Omental fat pad (tissue), 3 donors: ENCODE measurements at regions not wholly inside any gene's neighbourhood (a gene's known extent, or its start where the extent isn't known, plus 50 kb on each side); places are given as distances from the start of the nearest gene placed in this dataset.

Experiments
- ATAC-seq: fragments of 150-250 bp; one replicate; pipeline ENCODE4 v1.9.1; 2016; ENCODE audit warnings: mild to moderate bottlenecking, moderate library complexity; ENCODE audit not compliant: low FRiP score
- DNase-seq: peaks from one replicate; pipeline ENCODE4 v3.0.0-alpha.2; 2019; ENCODE audit warnings: low spot score
- CTCF ChIP-seq, 3 donors: fragments of 450-650 bp; IDR thresholded peaks; one replicate each; pipeline ENCODE4 v1.5.1; 2016 to 2017; ENCODE audit warnings: antibody characterized with exemption in 3 of 3, mild to moderate bottlenecking in 3 of 3, moderate library complexity in 2 of 3

- no peak for DNase-seq
- no peak for TF ChIP-seq CTCF (IDR thresholded peaks at IDR 0.05)
- ATAC-seq = no peak
These were observed 479.3 kb upstream of the KLF6 start for GRCh38 chr10:4264209-4264865.

- ATAC-seq (no peak), DNase-seq (no peak)
- no peak for TF ChIP-seq CTCF (IDR thresholded peaks at IDR 0.05)
These were observed 478.6 kb upstream of the KLF6 start for GRCh38 chr10:4263601-4263921.

- no peak for ATAC-seq
- TF ChIP-seq CTCF (IDR thresholded peaks at IDR 0.05) = no peak
- DNase-seq = no peak
These were observed 478.0 kb upstream of the KLF6 start for GRCh38 chr10:4262870-4263600.

- no peak for TF ChIP-seq CTCF (IDR thresholded peaks at IDR 0.05)
- ATAC-seq = no peak
- DNase-seq = no peak
These were observed 477.4 kb upstream of the KLF6 start for GRCh38 chr10:4262449-4262848.

GRCh38 chr10:4260483-4261124 lies 475.6 kb upstream of the KLF6 start:
- ATAC-seq = peak; percentile 74
- no peak for TF ChIP-seq CTCF (IDR thresholded peaks at IDR 0.05)
- DNase-seq = no peak

GRCh38 chr10:4257939-4258465 lies 473.0 kb upstream of the KLF6 start:
- no peak for TF ChIP-seq CTCF (IDR thresholded peaks at IDR 0.05)

More at GRCh38 chr10:4257939-4258465, 473.0 kb upstream of the KLF6 start:
- no peak for DNase-seq
- ATAC-seq = no peak
